ENCODE measurements at regions not wholly inside any gene's neighbourhood (a gene's known extent, or its start where the extent isn't known, plus 50 kb on each side); places are given as distances from the start of the nearest gene placed in this dataset.

GRCh38 chr11:101299210-101299609, 169.6 kb upstream of the PGR start:
- Histone ChIP-seq H3K79me1 (ENCODE audit: low read depth, low read length) (no peaks in the 10 kb centered on the region), H3K18ac (ENCODE audit: extremely low read depth, low read length) (no peak overlapping the region), H2BK12ac (ENCODE audit: low read depth, low read length) (no peak overlapping the region), H3K14ac (ENCODE audit: insufficient read length) (no peak overlapping the region), H3K27me3 (replicated peaks in 1 of 4; ENCODE audit: control insufficient read depth in 3 of 4, extremely low read depth in 1 of 4, insufficient read depth in 3 of 4, low read length in 3 of 4) (no peaks in the 10 kb centered on the region), H2BK15ac (ENCODE audit: low read length) (no peak overlapping the region), H4K8ac (ENCODE audit: extremely low read depth, insufficient read depth, low read length) (no peak overlapping the region), H2AFZ (ENCODE audit: low read length) (no peak overlapping the region), H3K56ac (replicated peaks; ENCODE audit: insufficient read length, low read depth, low read length) (no peak overlapping the region), H2BK20ac (ENCODE audit: low read length) (no peak overlapping the region), H3K4me3 (ENCODE audit: extremely low read depth in 1 of 4, insufficient read depth in 2 of 4, low read depth in 3 of 4, low read length in 4 of 4) (no peak overlapping the region), H3K79me2 (ENCODE audit: control insufficient read depth in 1 of 2, insufficient read depth in 2 of 2, low read length in 2 of 2) (no peaks in the 10 kb centered on the region), H3K9me3 (ENCODE audit: insufficient read depth in 2 of 2, low read depth in 1 of 2, low read length in 1 of 2) (no peaks in the 10 kb centered on the region), H3K36me3 (ENCODE audit: control insufficient read depth in 2 of 4, insufficient read depth in 4 of 4, low read length in 3 of 4) (no peaks in the 10 kb centered on the region), H2BK5ac (ENCODE audit: low read depth, low read length) (no peak overlapping the region), H3K4me2 (ENCODE audit: insufficient read depth in 1 of 2, low read depth in 2 of 2, low read length in 2 of 2) (no peak overlapping the region), H4K5ac (ENCODE audit: insufficient read length, low read depth, low read length) (no peak overlapping the region), H3K9ac (replicated peaks in 1 of 4; ENCODE audit: extremely low read depth in 1 of 4, low read depth in 3 of 4, low read length in 3 of 4) (no peak overlapping the region), H3K23ac (ENCODE audit: insufficient read length) (no peak overlapping the region), H3K4ac (replicated peaks; ENCODE audit: insufficient read length, low read depth, low read length) (no peak overlapping the region), H2AK5ac (ENCODE audit: low read depth, low read length) (no peak overlapping the region), H4K20me1 (replicated peaks in 1 of 2; ENCODE audit: control insufficient read depth in 1 of 2, insufficient read depth in 2 of 2, low read length in 2 of 2) (no peaks in the 10 kb centered on the region), H3K27ac (ENCODE audit: low read depth, low read length) (no peak overlapping the region), H3K23me2 (ENCODE audit: low read depth, low read length) (no peaks in the 10 kb centered on the region), H3K4me1 (replicated peaks in 1 of 4; ENCODE audit: control insufficient read depth in 3 of 4, insufficient read depth in 4 of 4, low read length in 3 of 4) (no peaks in the 10 kb centered on the region), H2BK120ac (replicated peaks; ENCODE audit: low read depth, low read length) (no peak overlapping the region), H4K91ac (replicated peaks; ENCODE audit: insufficient read length, low read length) (no peak overlapping the region)
- POLR2A ChIA-PET (ENCODE audit: partially characterized antibody) = no interaction called here
- no peak for TF ChIP-seq TBP (IDR thresholded peaks at IDR 0.05; ENCODE audit: low read depth, low read length)
- WGBS, 2 experiments (ENCODE audit: extremely low coverage in 1 of 2, insufficient coverage in 1 of 2, insufficient read length in 1 of 2, insufficient replicate concordance in 2 of 2, low coverage in 1 of 2, low lambda C conversion rate in 2 of 2, missing lambda C conversion rate in 1 of 2) = 78% methylated on average over 6 of the region's 6 CpGs; no CpG with 5 or more reads in 1 of the 2 experiments
- FAIRE-seq = no peak
- CTCF ChIA-PET (ENCODE audit: partially characterized antibody) = interaction anchor here (0.6 kb wide), 2 partner anchors 15 to 258 kb away, joined by 3 read pairs; no protein-coding TSS in a partner anchor
- no peak for DNase-seq (ENCODE audit: low read depth in 1 of 2, low spot score in 2 of 2)
